PC-9 (cell line): ENCODE measurements at regions not wholly inside any gene's neighbourhood (a gene's known extent, or its start where the extent isn't known, plus 50 kb on each side); places are given as distances from the start of the nearest gene placed in this dataset.

Experiments used
- CTCF ChIP-seq: fragments of 200-600 bp; sonication (generic); conservative IDR thresholded peaks from 2 replicates; pipeline ENCODE4 v1.6.1; 2017; ENCODE audit warnings: mixed run types, antibody characterized with exemption, mild to moderate bottlenecking, moderate library complexity
- EZH2 ChIP-seq: fragments of 200-600 bp; sonication (generic); IDR thresholded peaks from 2 replicates; pipeline ENCODE4 v1.8.0; 2017; ENCODE audit warnings: antibody characterized with exemption, low read depth

GRCh38 chr3:106508331-106508893 is 639.6 kb upstream of the CBLB start:
- TF ChIP-seq CTCF (no peak), EZH2 (no peak)
